CD4-positive, CD25-positive, alpha-beta regulatory T cell (primary cell): ENCODE measurements at regions not wholly inside any gene's neighbourhood (a gene's known extent, or its start where the extent isn't known, plus 50 kb on each side); places are given as distances from the start of the nearest gene placed in this dataset.

Source experiments
- ATAC-seq, 2 donors: fragments of 150-1000 bp; cut with Tn5 transposase; one replicate each; pipeline ENCODE4 v1.10.0; 2021; ENCODE audit warnings: low read depth in 2 of 2, moderate number of reproducible peaks in 2 of 2, moderate library complexity in 1 of 2
- DNase-seq, 3 donors: peaks; one replicate each; pipeline versions ENCODE4 v3.0.0 to v3.0.0-alpha.2; 2012 to 2022; ENCODE audit warnings: mixed read lengths in 1 of 3
- H3K27ac ChIP-seq: one replicate; pipeline ENCODE4 v1.7.0; 2013; ENCODE audit warnings: mild to moderate bottlenecking, low read length; ENCODE audit not compliant: insufficient read depth, poor library complexity, severe bottlenecking
- H3K27me3 ChIP-seq: one replicate; pipeline ENCODE4 v1.7.0; 2013; ENCODE audit warnings: low read length; ENCODE audit not compliant: control insufficient read depth, insufficient read depth
- H3K36me3 ChIP-seq: one replicate; pipeline ENCODE4 v1.7.0; 2013; ENCODE audit warnings: mild to moderate bottlenecking, low read length, moderate library complexity; ENCODE audit not compliant: control insufficient read depth, insufficient read depth
- H3K4me1 ChIP-seq: 2 replicates; pipeline ENCODE4 v1.7.0; 2013; ENCODE audit warnings: mild to moderate bottlenecking, low read length; ENCODE audit not compliant: insufficient read depth, control insufficient read depth, poor library complexity, severe bottlenecking
- H3K4me3 ChIP-seq: one replicate; pipeline ENCODE4 v1.7.0; 2013; ENCODE audit warnings: low read depth, mild to moderate bottlenecking, low read length, moderate library complexity
- H3K9me3 ChIP-seq, 2 experiments: 1 replicate in 1 of 2; 2 replicates in 1 of 2; pipeline ENCODE4 v1.7.0; 2013; ENCODE audit warnings: low read length in 2 of 2, mild to moderate bottlenecking in 1 of 2, moderate library complexity in 1 of 2; ENCODE audit not compliant: control insufficient read depth in 2 of 2
- H3K27ac Mint-ChIP-seq, 3 donors: one replicate each; pipeline ENCODE4 v1.8.0; 2020 to 2022; ENCODE audit warnings: mild to moderate bottlenecking in 3 of 3, mixed read lengths in 3 of 3, moderate library complexity in 2 of 3
- H3K27me3 Mint-ChIP-seq: one replicate; pipeline ENCODE4 v1.8.0; 2022; ENCODE audit warnings: mild to moderate bottlenecking, mixed read lengths
- H3K36me3 Mint-ChIP-seq: one replicate; pipeline ENCODE4 v1.8.0; 2020; ENCODE audit warnings: mixed read lengths
- H3K4me1 Mint-ChIP-seq, 4 donors: one replicate each; pipeline ENCODE4 v1.8.0; 2020 to 2022; ENCODE audit warnings: mixed read lengths in 4 of 4, mild to moderate bottlenecking in 1 of 4
- H3K4me3 Mint-ChIP-seq, 4 donors: one replicate each; pipeline ENCODE4 v1.8.0; 2020 to 2022; ENCODE audit warnings: mild to moderate bottlenecking in 4 of 4, mixed read lengths in 4 of 4, moderate library complexity in 3 of 4
- H3K9me3 Mint-ChIP-seq, 7 donors: one replicate each; pipeline ENCODE4 v1.8.0; 2020 to 2022; ENCODE audit warnings: mixed read lengths in 7 of 7, mild to moderate bottlenecking in 3 of 7, moderate library complexity in 2 of 7

DNA sequence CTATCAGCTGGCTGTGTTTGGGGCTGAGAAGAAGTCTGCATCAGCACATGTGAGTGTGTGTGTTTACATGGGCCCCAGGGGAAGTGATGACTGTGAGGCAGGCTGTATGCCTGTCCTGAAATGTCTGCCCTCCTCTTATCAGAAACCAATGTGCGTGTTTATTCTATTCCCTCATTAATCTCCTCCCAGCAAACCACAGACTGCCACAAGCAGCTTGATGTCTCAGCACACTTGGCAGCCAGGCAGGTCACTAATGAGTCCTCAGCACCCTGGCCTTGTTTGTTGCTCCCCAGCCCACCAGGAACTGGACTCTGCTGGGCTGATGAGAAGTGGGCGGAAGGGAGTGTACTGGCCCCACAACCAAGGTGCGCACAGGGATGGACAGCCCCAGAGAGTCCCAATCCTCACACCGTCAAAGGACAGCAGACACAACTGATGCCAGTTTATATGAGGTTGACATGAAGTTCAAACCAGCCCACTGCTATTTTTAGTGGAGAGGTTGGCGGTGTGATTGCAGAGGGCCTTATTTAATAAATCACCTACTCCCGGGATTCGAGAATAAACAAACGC is 225.8 kb downstream of the ETS1 start:
- Mint-ChIP-seq H3K4me1 (peaks cover 13 to 26% (median 21%) of the 10 kb centered on the region in 4 donors), H3K36me3 (peaks cover 5% of the 10 kb centered on the region), H3K4me3 (no peak overlapping the region), H3K27me3 (no peaks in the 10 kb centered on the region), H3K27ac (peak overlapping the region in 1 of 3 donors; percentile 37), H3K9me3 (peaks cover 0 to 3% (median 0%) of the 10 kb centered on the region in 7 donors)
- peak in 1 of 2 donors; percentile 34 for ATAC-seq
- no peaks in the 10 kb centered on the region for H3K9me3 ChIP-seq
- no peaks in the 10 kb centered on the region for H3K4me1 ChIP-seq
- DNase-seq: no peak
- no peaks in the 10 kb centered on the region for H3K27me3 ChIP-seq
- H3K36me3 ChIP-seq: no peaks in the 10 kb centered on the region
- H3K4me3 ChIP-seq: no peak overlapping the region
- no peak overlapping the region for H3K27ac ChIP-seq

DNA sequence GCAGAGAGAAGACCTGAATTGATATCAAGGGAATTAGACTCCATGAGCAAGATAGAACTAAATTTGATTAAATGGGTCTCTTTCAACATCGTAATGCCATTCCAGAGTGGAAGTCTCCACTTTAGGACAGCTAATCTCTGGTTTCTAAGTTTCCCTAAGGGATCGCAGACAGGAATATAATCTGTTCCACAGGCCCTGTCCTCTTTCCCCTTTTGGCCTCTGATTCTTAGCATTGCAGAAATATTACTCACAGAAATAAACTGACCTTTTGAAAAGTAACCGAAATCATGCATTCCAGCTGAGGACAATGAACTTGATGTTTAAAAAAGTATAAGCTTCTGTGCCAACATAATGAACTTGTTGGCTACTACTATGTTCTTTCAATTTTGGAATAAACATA is 227.8 kb downstream of the ETS1 start:
- Mint-ChIP-seq H3K9me3 (no peaks in the 10 kb centered on the region), H3K27me3 (no peaks in the 10 kb centered on the region), H3K4me1 (peaks cover 14 to 23% (median 16%) of the 10 kb centered on the region in 4 donors), H3K27ac (peak overlapping the region in 1 of 3 donors; percentile 71), H3K4me3 (no peak overlapping the region), H3K36me3 (no peaks in the 10 kb centered on the region)
- DNase-seq (no peak), ATAC-seq (no peak)
- Histone ChIP-seq H3K27me3 (no peaks in the 10 kb centered on the region), H3K4me3 (no peak overlapping the region), H3K9me3 (no peaks in the 10 kb centered on the region), H3K36me3 (no peaks in the 10 kb centered on the region), H3K4me1 (no peaks in the 10 kb centered on the region), H3K27ac (no peak overlapping the region)

DNA sequence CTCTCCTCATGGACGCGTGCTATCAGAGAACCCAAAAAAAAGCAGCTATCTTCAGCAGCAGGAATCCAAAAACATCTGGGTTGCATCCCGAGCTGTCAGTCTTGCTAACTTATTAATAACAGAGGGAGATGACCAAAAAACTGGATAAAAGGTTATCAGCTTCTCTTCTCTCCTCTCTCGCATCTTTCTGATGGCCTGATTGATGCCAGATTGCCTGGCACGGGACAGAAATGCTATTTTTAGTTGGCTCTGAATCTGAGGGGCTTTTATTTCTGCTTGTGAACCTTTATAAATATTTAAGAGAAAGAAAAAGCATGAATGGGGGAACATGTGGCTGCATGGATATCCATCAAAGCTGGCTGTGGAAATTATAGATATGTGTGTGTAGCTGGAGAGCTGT is 230.3 kb downstream of the ETS1 start:
- Mint-ChIP-seq H3K27ac (peak overlapping the region; percentile 7 to 53 (median 39)), H3K4me1 (peaks cover 8 to 24% (median 19%) of the 10 kb centered on the region in 4 donors), H3K27me3 (peaks cover 4% of the 10 kb centered on the region)

DNA sequence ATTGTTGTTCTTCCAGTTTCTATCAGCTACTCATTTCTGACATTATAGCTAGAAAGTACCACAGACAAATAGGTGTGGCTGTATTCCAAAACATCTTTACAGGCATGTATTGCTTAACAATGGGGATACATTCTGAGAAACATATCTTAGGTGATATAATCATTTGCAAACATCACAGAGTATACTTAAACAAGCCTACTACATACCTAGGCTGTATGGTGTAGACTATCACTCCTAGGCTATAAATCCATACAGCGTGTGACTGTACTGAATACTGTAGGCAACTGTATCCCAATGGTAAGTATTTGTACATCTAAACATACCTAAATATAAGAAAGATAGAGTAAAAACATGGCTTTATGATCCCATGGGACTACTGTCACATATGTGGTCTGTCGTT is 231.8 kb downstream of the ETS1 start:
- H3K36me3 Mint-ChIP-seq: no peaks in the 10 kb centered on the region
- H3K27ac Mint-ChIP-seq: no peak overlapping the region
- peaks cover 4% of the 10 kb centered on the region for H3K27me3 Mint-ChIP-seq
- H3K9me3 Mint-ChIP-seq: peaks cover 0 to 4% (median 0%) of the 10 kb centered on the region in 7 donors
- no peak for ATAC-seq
- no peak overlapping the region for H3K4me3 Mint-ChIP-seq
- Histone ChIP-seq H3K36me3 (no peaks in the 10 kb centered on the region), H3K27ac (no peak overlapping the region), H3K9me3 (no peaks in the 10 kb centered on the region), H3K4me1 (no peaks in the 10 kb centered on the region), H3K27me3 (no peaks in the 10 kb centered on the region), H3K4me3 (no peak overlapping the region)
- no peak for DNase-seq
- peaks cover 3 to 33% (median 23%) of the 10 kb centered on the region in 4 donors for H3K4me1 Mint-ChIP-seq

More for the DNA sequence above, 230.3 kb downstream of the ETS1 start:
- no peak overlapping the region for H3K4me3 Mint-ChIP-seq
- no peaks in the 10 kb centered on the region for H3K36me3 ChIP-seq
- no peaks in the 10 kb centered on the region for H3K36me3 Mint-ChIP-seq
- H3K9me3 Mint-ChIP-seq: peaks cover 0 to 4% (median 0%) of the 10 kb centered on the region in 7 donors
- ATAC-seq (no peak), DNase-seq (no peak)
- no peaks in the 10 kb centered on the region for H3K27me3 ChIP-seq
- H3K27ac ChIP-seq: no peak overlapping the region
- H3K4me3 ChIP-seq: no peak overlapping the region
- no peaks in the 10 kb centered on the region for H3K4me1 ChIP-seq
- no peaks in the 10 kb centered on the region for H3K9me3 ChIP-seq

- Histone ChIP-seq H3K27ac (no peak overlapping the region), H3K27me3 (no peaks in the 10 kb centered on the region), H3K9me3 (no peaks in the 10 kb centered on the region), H3K4me1 (peaks cover 10% of the 10 kb centered on the region), H3K4me3 (no peak overlapping the region), H3K36me3 (no peaks in the 10 kb centered on the region)
- Mint-ChIP-seq H3K4me3 (no peak overlapping the region), H3K4me1 (peaks cover 14 to 40% (median 33%) of the 10 kb centered on the region in 4 donors), H3K27ac (no peak overlapping the region), H3K9me3 (peaks cover 0 to 4% (median 0%) of the 10 kb centered on the region in 7 donors), H3K36me3 (no peaks in the 10 kb centered on the region), H3K27me3 (peaks cover 4% of the 10 kb centered on the region)
- ATAC-seq (no peak), DNase-seq (no peak)
Observed at GRCh38 chr11:128354476-128354875, 232.9 kb downstream of the ETS1 start.

DNA sequence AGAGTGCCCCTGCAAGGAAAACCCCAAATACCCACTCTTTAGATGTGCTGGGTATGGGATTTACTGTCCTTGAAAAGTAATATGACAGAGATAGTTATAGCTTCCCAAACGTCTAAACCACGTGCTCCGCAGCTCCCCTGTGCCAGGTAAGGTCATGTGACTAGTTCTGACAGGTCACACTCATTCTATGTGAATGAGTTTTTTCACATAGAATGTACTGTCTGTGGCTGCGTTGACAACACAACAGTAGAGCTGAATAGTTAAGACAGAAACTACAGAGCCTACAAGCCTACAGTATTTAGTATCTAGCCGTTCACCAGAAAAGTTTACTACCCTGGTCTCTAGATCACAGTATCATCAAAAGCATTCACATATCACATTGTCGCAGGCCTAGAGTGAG is 236.2 kb downstream of the ETS1 start:
- H3K4me1 ChIP-seq: peaks cover 13% of the 10 kb centered on the region
- peak in 1 of 3 donors; percentile 11 for DNase-seq
- H3K27me3 ChIP-seq: no peaks in the 10 kb centered on the region
- ATAC-seq: no peak
- H3K4me3 Mint-ChIP-seq: peak overlapping the region in 2 of 4 donors; percentile 18 to 30
- H3K9me3 Mint-ChIP-seq: peaks cover 0 to 4% (median 0%) of the 10 kb centered on the region in 7 donors
- H3K27ac ChIP-seq: no peak overlapping the region
- peaks cover 4% of the 10 kb centered on the region for H3K27me3 Mint-ChIP-seq
- H3K36me3 ChIP-seq: no peaks in the 10 kb centered on the region
- H3K4me1 Mint-ChIP-seq: peaks cover 25 to 53% (median 40%) of the 10 kb centered on the region in 4 donors
- peak overlapping the region in 1 of 3 donors; percentile 37 for H3K27ac Mint-ChIP-seq
- H3K4me3 ChIP-seq: no peak overlapping the region
- H3K36me3 Mint-ChIP-seq: no peaks in the 10 kb centered on the region
- H3K9me3 ChIP-seq: no peaks in the 10 kb centered on the region

- H3K4me3 ChIP-seq: peak overlapping the region; percentile 74
- ATAC-seq (peak; percentile 65 to 67), DNase-seq (peak in 1 of 3 donors; percentile 53)
- H3K36me3 ChIP-seq: no peaks in the 10 kb centered on the region
- H3K9me3 ChIP-seq: no peaks in the 10 kb centered on the region
- peak overlapping the region; percentile 7 to 88 (median 65) for H3K4me3 Mint-ChIP-seq
- H3K27ac Mint-ChIP-seq: peak overlapping the region; percentile 37 to 91 (median 57)
- peaks cover 4% of the 10 kb centered on the region for H3K27me3 Mint-ChIP-seq
- H3K4me1 ChIP-seq: peaks cover 24% of the 10 kb centered on the region
- H3K4me1 Mint-ChIP-seq: peaks cover 34 to 64% (median 43%) of the 10 kb centered on the region in 4 donors
- no peaks in the 10 kb centered on the region for H3K27me3 ChIP-seq
- H3K27ac ChIP-seq: peak overlapping the region; percentile 5
- no peaks in the 10 kb centered on the region for H3K36me3 Mint-ChIP-seq
- H3K9me3 Mint-ChIP-seq: peaks cover 0 to 4% (median 0%) of the 10 kb centered on the region in 7 donors
Observed at GRCh38 chr11:128349650-128350299, 237.6 kb downstream of the ETS1 start.
